IgD-negative memory B cell (primary cell): ENCODE measurements at regions not wholly inside any gene's neighbourhood (a gene's known extent, or its start where the extent isn't known, plus 50 kb on each side); places are given as distances from the start of the nearest gene placed in this dataset.
A peak's percentile ranks its signal among the peaks of the same experiment; 100 is the strongest.

Experiments used
- H3K27ac Mint-ChIP-seq, 3 donors: one replicate each; pipeline ENCODE4 v1.8.0; 2020 to 2022; ENCODE audit warnings: mild to moderate bottlenecking in 3 of 3, mixed read lengths in 3 of 3, moderate library complexity in 1 of 3
- H3K27me3 Mint-ChIP-seq: one replicate; pipeline ENCODE4 v1.8.0; 2021; ENCODE audit warnings: mixed read lengths
- H3K36me3 Mint-ChIP-seq: one replicate; pipeline ENCODE4 v1.8.0; 2020; ENCODE audit warnings: mild to moderate bottlenecking, mixed read lengths
- H3K4me1 Mint-ChIP-seq, 3 donors: one replicate each; pipeline ENCODE4 v1.8.0; 2020 to 2022; ENCODE audit warnings: mixed read lengths in 3 of 3, mild to moderate bottlenecking in 1 of 3
- H3K4me3 Mint-ChIP-seq, 4 donors: one replicate each; pipeline ENCODE4 v1.8.0; 2020 to 2022; ENCODE audit warnings: mild to moderate bottlenecking in 4 of 4, mixed read lengths in 4 of 4, moderate library complexity in 3 of 4
- H3K9me3 Mint-ChIP-seq, 3 donors: one replicate each; pipeline ENCODE4 v1.8.0; 2020 to 2021; ENCODE audit warnings: mixed read lengths in 3 of 3, mild to moderate bottlenecking in 1 of 3

- Mint-ChIP-seq H3K36me3 (no peaks in the 10 kb centered on the region), H3K4me1 (peaks cover 10 to 14% (median 13%) of the 10 kb centered on the region in 3 donors), H3K9me3 (peaks cover 0 to 2% (median 0%) of the 10 kb centered on the region in 3 donors), H3K27ac (no peak overlapping the region), H3K4me3 (no peak overlapping the region), H3K27me3 (no peaks in the 10 kb centered on the region)
Observed at GRCh38 chr2:60105906-60106305, 447.5 kb downstream of the BCL11A start.

GRCh38 chr2:60104514-60105505 is 448.6 kb downstream of the BCL11A start:
- Mint-ChIP-seq H3K27ac (peak overlapping the region in 2 of 3 donors; percentile 6 to 78), H3K27me3 (no peaks in the 10 kb centered on the region), H3K4me1 (peaks cover 10 to 14% (median 13%) of the 10 kb centered on the region in 3 donors), H3K36me3 (no peaks in the 10 kb centered on the region), H3K4me3 (peak overlapping the region; percentile 19 to 95 (median 88)), H3K9me3 (peaks cover 0 to 2% (median 0%) of the 10 kb centered on the region in 3 donors)

- Mint-ChIP-seq H3K27ac (no peak overlapping the region), H3K4me1 (peaks cover 5 to 12% (median 10%) of the 10 kb centered on the region in 3 donors), H3K27me3 (no peaks in the 10 kb centered on the region), H3K9me3 (peaks cover 0 to 2% (median 1%) of the 10 kb centered on the region in 3 donors), H3K4me3 (no peak overlapping the region), H3K36me3 (no peaks in the 10 kb centered on the region)
Observed at GRCh38 chr2:60100034-60100433, 453.4 kb downstream of the BCL11A start.

GRCh38 chr2:60098996-60099395 is 454.5 kb downstream of the BCL11A start:
- Mint-ChIP-seq H3K4me3 (no peak overlapping the region), H3K4me1 (peaks cover 0 to 5% (median 4%) of the 10 kb centered on the region in 3 donors), H3K27ac (no peak overlapping the region), H3K9me3 (peaks cover 0 to 2% (median 1%) of the 10 kb centered on the region in 3 donors), H3K36me3 (no peaks in the 10 kb centered on the region), H3K27me3 (no peaks in the 10 kb centered on the region)

- H3K27ac Mint-ChIP-seq: peak overlapping the region in 1 of 3 donors; percentile 38
Observed at GRCh38 chr2:60097298-60097697, 456.2 kb downstream of the BCL11A start.

GRCh38 chr2:60096556-60096955 is 456.9 kb downstream of the BCL11A start:
- Mint-ChIP-seq H3K36me3 (no peaks in the 10 kb centered on the region), H3K4me3 (no peak overlapping the region), H3K27me3 (no peaks in the 10 kb centered on the region), H3K27ac (no peak overlapping the region), H3K4me1 (peaks cover 0 to 4% (median 4%) of the 10 kb centered on the region in 3 donors), H3K9me3 (peaks cover 0 to 2% (median 1%) of the 10 kb centered on the region in 3 donors)

More at GRCh38 chr2:60097298-60097697, 456.2 kb downstream of the BCL11A start:
- no peaks in the 10 kb centered on the region for H3K36me3 Mint-ChIP-seq
- peaks cover 0 to 2% (median 1%) of the 10 kb centered on the region in 3 donors for H3K9me3 Mint-ChIP-seq
- H3K4me1 Mint-ChIP-seq: peaks cover 0 to 4% (median 4%) of the 10 kb centered on the region in 3 donors
- H3K27me3 Mint-ChIP-seq: no peaks in the 10 kb centered on the region
- H3K4me3 Mint-ChIP-seq: no peak overlapping the region

- H3K4me1 Mint-ChIP-seq: peaks cover 0 to 4% (median 4%) of the 10 kb centered on the region in 3 donors
- peaks cover 3% of the 10 kb centered on the region for H3K27me3 Mint-ChIP-seq
- H3K27ac Mint-ChIP-seq: peak overlapping the region in 1 of 3 donors; percentile 61
- H3K4me3 Mint-ChIP-seq: no peak overlapping the region
- H3K9me3 Mint-ChIP-seq: peaks cover 0 to 2% (median 1%) of the 10 kb centered on the region in 3 donors
- H3K36me3 Mint-ChIP-seq: no peaks in the 10 kb centered on the region
Observed at GRCh38 chr2:60095903-60096302, 457.6 kb downstream of the BCL11A start.

GRCh38 chr2:60095202-60095815 is 458.1 kb downstream of the BCL11A start:
- Mint-ChIP-seq H3K27me3 (peaks cover 3% of the 10 kb centered on the region), H3K36me3 (no peaks in the 10 kb centered on the region), H3K4me3 (no peak overlapping the region), H3K4me1 (peaks cover 0 to 4% (median 4%) of the 10 kb centered on the region in 3 donors), H3K27ac (peak overlapping the region in 1 of 3 donors; percentile 61), H3K9me3 (peaks cover 0 to 2% (median 1%) of the 10 kb centered on the region in 3 donors)

GRCh38 chr2:60094450-60094929 is 459.0 kb downstream of the BCL11A start:
- H3K9me3 Mint-ChIP-seq: peaks cover 0 to 2% (median 1%) of the 10 kb centered on the region in 3 donors
- peaks cover 0 to 4% (median 4%) of the 10 kb centered on the region in 3 donors for H3K4me1 Mint-ChIP-seq
- no peak overlapping the region for H3K4me3 Mint-ChIP-seq
- no peak overlapping the region for H3K27ac Mint-ChIP-seq
- no peaks in the 10 kb centered on the region for H3K36me3 Mint-ChIP-seq
- peaks cover 3% of the 10 kb centered on the region for H3K27me3 Mint-ChIP-seq

- no peak overlapping the region for H3K27ac Mint-ChIP-seq
- H3K36me3 Mint-ChIP-seq: no peaks in the 10 kb centered on the region
- H3K4me3 Mint-ChIP-seq: no peak overlapping the region
- H3K4me1 Mint-ChIP-seq: peaks cover 0 to 4% (median 4%) of the 10 kb centered on the region in 3 donors
- peaks cover 0 to 2% (median 0%) of the 10 kb centered on the region in 3 donors for H3K9me3 Mint-ChIP-seq
- H3K27me3 Mint-ChIP-seq: peaks cover 3% of the 10 kb centered on the region
Observed at GRCh38 chr2:60092781-60093180, 460.7 kb downstream of the BCL11A start.

GRCh38 chr2:60091894-60092293 is 461.6 kb downstream of the BCL11A start:
- H3K4me3 Mint-ChIP-seq: no peak overlapping the region
- no peaks in the 10 kb centered on the region for H3K36me3 Mint-ChIP-seq
- H3K27ac Mint-ChIP-seq: peak overlapping the region in 2 of 3 donors; percentile 16 to 27
- peaks cover 0 to 2% (median 0%) of the 10 kb centered on the region in 3 donors for H3K9me3 Mint-ChIP-seq
- H3K27me3 Mint-ChIP-seq: peaks cover 3% of the 10 kb centered on the region
- H3K4me1 Mint-ChIP-seq: peaks cover 0 to 4% (median 1%) of the 10 kb centered on the region in 3 donors

GRCh38 chr2:60091266-60091665 is 462.2 kb downstream of the BCL11A start:
- H3K4me3 Mint-ChIP-seq: no peak overlapping the region
- H3K27ac Mint-ChIP-seq: no peak overlapping the region
- peaks cover 3% of the 10 kb centered on the region for H3K27me3 Mint-ChIP-seq
- no peaks in the 10 kb centered on the region for H3K36me3 Mint-ChIP-seq
- peaks cover 0 to 2% (median 1%) of the 10 kb centered on the region in 3 donors for H3K4me1 Mint-ChIP-seq
- H3K9me3 Mint-ChIP-seq: peaks cover 0 to 2% (median 0%) of the 10 kb centered on the region in 3 donors

GRCh38 chr2:60079562-60079961 is 473.9 kb downstream of the BCL11A start:
- H3K27ac Mint-ChIP-seq: no peak overlapping the region
- no peaks in the 10 kb centered on the region for H3K4me1 Mint-ChIP-seq
- peaks cover 0 to 2% (median 0%) of the 10 kb centered on the region in 3 donors for H3K9me3 Mint-ChIP-seq
- no peak overlapping the region for H3K4me3 Mint-ChIP-seq
- H3K36me3 Mint-ChIP-seq: no peaks in the 10 kb centered on the region
- peaks cover 1% of the 10 kb centered on the region for H3K27me3 Mint-ChIP-seq

- peaks cover 1% of the 10 kb centered on the region for H3K27me3 Mint-ChIP-seq
- H3K9me3 Mint-ChIP-seq: no peaks in the 10 kb centered on the region
- no peak overlapping the region for H3K4me3 Mint-ChIP-seq
- no peaks in the 10 kb centered on the region for H3K4me1 Mint-ChIP-seq
- peaks cover 1% of the 10 kb centered on the region for H3K36me3 Mint-ChIP-seq
- H3K27ac Mint-ChIP-seq: no peak overlapping the region
Observed at GRCh38 chr2:60075048-60075447, 478.4 kb downstream of the BCL11A start.

GRCh38 chr2:60073201-60073600 is 480.3 kb downstream of the BCL11A start:
- Mint-ChIP-seq H3K36me3 (peaks cover 1% of the 10 kb centered on the region), H3K27me3 (peaks cover 1% of the 10 kb centered on the region), H3K4me1 (peaks cover 0 to 9% (median 0%) of the 10 kb centered on the region in 3 donors), H3K27ac (no peak overlapping the region), H3K9me3 (no peaks in the 10 kb centered on the region), H3K4me3 (no peak overlapping the region)
